ENCODE measurements at regions not wholly inside any gene's neighbourhood (a gene's known extent, or its start where the extent isn't known, plus 50 kb on each side); places are given as distances from the start of the nearest gene placed in this dataset.
"Not testable (repeated sequence)": the region's sequence is repeated elsewhere in the genome, so short reads cannot be mapped to it uniquely, and the experiment has no call there.

GRCh38 chr5:56735849-56736641 is 79.3 kb upstream of the MAP3K1 start:
- peak overlapping the region; percentile 50 for H3K27ac ChIP-seq
- H3K9me3 ChIP-seq, result no peaks in the 10 kb centered on the region
- H3K36me3 ChIP-seq, result no peaks in the 10 kb centered on the region
- H3K9ac ChIP-seq (ENCODE audit: low read depth in 2 of 2, low read length in 2 of 2), result peak overlapping the region in 1 of 2 donors; percentile 12
- intact Hi-C loops (cut with DNase I), result no loop called here
- no peaks in the 10 kb centered on the region for H3K27me3 ChIP-seq
- DNase-seq, result no peak
- no peak overlapping the region for H3K4me3 ChIP-seq
- no peak for TF ChIP-seq CTCF (IDR thresholded peaks at IDR 0.05)
- no peaks in the 10 kb centered on the region for H3K4me1 ChIP-seq

DNA sequence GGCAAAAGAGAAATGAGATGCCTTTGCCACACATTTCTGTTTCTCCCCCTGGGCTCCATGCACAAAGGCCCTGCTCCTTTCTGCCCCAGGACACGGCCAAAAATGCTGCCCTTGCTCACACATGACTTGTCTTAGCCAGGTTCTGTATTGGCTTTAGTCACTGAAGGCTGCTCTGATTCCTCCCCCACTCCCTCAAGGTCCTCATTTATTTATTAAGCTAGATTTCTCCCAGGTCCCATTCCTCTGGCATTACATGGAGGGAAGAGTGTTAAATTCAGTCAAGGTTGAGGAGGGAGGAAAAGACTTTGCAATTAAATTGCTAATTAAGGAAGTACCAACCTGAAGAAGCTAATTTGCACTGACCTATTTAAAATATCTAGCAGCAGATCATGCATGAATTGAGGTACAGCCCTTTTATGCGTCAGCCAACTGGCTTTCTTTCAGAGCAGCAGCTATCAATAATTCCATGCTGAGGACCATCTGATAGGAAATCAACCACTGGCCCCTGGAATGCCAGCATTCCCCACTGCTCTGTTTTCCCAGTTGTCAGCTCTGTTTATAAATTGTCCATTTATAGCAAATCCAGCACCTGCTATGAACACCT is 81.2 kb upstream of the MAP3K1 start:
- no peak for TF ChIP-seq CTCF (IDR thresholded peaks at IDR 0.05)
- Histone ChIP-seq H3K27ac (no peak overlapping the region), H3K9ac (ENCODE audit: low read depth in 2 of 2, low read length in 2 of 2) (no peak overlapping the region), H3K9me3 (no peaks in the 10 kb centered on the region), H3K4me1 (no peaks in the 10 kb centered on the region), H3K4me3 (no peak overlapping the region), H3K36me3 (no peaks in the 10 kb centered on the region), H3K27me3 (no peaks in the 10 kb centered on the region)
- intact Hi-C loops (cut with DNase I), result no loop called here
- DNase-seq, result no peak

GRCh38 chr5:56733580-56733979 is 81.8 kb upstream of the MAP3K1 start:
- Histone ChIP-seq H3K36me3 (no peaks in the 10 kb centered on the region), H3K27me3 (no peaks in the 10 kb centered on the region), H3K4me1 (no peaks in the 10 kb centered on the region), H3K4me3 (no peak overlapping the region), H3K9ac (ENCODE audit: low read depth in 2 of 2, low read length in 2 of 2) (no peak overlapping the region), H3K9me3 (no peaks in the 10 kb centered on the region), H3K27ac (no peak overlapping the region)
- TF ChIP-seq CTCF (IDR thresholded peaks at IDR 0.05), result no peak
- DNase-seq, result no peak
- intact Hi-C loops (cut with DNase I), result no loop called here

DNA sequence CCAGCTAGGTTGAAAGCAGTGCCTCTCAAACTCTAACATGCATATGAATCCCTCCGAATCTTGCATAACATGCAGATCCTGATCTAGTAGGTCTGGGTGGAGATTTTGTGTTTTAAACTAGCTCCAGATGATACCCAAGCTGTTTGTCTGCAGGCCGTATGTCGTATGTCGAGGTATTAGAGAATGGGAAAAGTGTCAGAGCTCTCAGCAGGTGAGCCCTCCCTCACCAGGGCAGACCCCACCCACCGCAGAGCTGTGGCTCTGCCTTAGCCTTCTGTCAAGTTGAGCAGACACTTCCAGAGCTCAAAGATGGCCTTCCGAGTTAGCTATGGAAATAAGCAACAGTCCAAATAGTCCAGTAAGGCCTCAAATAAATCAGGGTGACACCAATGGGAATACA is 83.2 kb upstream of the MAP3K1 start:
- no peak for DNase-seq
- no peak for TF ChIP-seq CTCF (IDR thresholded peaks at IDR 0.05)
- Histone ChIP-seq H3K27ac (no peak overlapping the region), H3K9me3 (no peaks in the 10 kb centered on the region), H3K9ac (ENCODE audit: low read depth in 2 of 2, low read length in 2 of 2) (no peak overlapping the region), H3K36me3 (no peaks in the 10 kb centered on the region), H3K4me3 (no peak overlapping the region), H3K27me3 (no peaks in the 10 kb centered on the region), H3K4me1 (no peaks in the 10 kb centered on the region)
- intact Hi-C loops (cut with DNase I), result no loop called here

DNA sequence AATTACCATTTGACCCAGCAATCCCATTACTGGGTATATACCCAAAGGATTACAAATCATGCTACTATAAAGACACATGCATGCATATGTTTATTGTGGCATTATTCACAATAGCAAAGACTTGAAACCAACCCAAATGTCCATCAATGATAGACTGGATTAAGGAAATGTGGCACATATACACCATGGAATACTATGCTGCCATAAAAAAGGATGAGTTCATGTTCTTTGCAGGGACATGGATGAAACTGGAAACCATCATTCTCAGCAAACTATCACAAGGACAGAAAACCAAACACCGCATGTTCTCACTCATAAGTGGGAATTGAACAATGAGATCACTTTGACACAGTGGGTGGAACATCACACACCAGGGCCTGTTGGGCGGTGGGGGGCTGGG is 83.9 kb upstream of the MAP3K1 start:
- H3K9ac ChIP-seq (ENCODE audit: low read depth in 2 of 2, low read length in 2 of 2); H3K4me1 ChIP-seq; H3K9me3 ChIP-seq; H3K4me3 ChIP-seq; intact Hi-C loops (cut with DNase I); H3K36me3 ChIP-seq; H3K27ac ChIP-seq; H3K27me3 ChIP-seq; DNase-seq: not testable (repeated sequence)

DNA sequence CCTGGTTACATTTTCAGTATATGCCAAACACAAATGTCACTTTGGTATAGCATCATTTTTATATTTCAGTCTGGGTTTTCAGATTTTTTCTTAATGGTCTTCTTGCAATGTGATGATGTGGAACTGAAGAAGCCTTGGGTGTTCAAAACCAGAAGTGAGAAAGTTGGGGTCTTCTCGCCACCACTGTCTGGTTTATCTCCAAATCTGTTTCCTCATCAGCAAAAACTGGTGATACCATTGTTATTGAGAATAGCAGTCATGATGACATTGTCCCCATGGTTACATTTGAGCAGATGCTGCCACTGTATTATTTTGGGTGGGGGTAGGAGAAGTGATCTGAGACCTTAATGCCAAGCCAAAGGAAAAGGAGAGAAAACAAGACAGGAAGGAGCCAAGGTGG is 85.9 kb upstream of the MAP3K1 start:
- no peak overlapping the region for H3K4me3 ChIP-seq
- DNase-seq, result no peak
- H3K9me3 ChIP-seq, result no peaks in the 10 kb centered on the region
- no peak for TF ChIP-seq CTCF (IDR thresholded peaks at IDR 0.05)
- intact Hi-C loops (cut with DNase I), result no loop called here
- H3K4me1 ChIP-seq, result no peaks in the 10 kb centered on the region
- H3K9ac ChIP-seq (ENCODE audit: low read depth in 2 of 2, low read length in 2 of 2), result no peak overlapping the region
- H3K27me3 ChIP-seq, result no peaks in the 10 kb centered on the region
- no peak overlapping the region for H3K27ac ChIP-seq
- no peaks in the 10 kb centered on the region for H3K36me3 ChIP-seq

All from colonic mucosa (tissue), 4 donors.